HFF-Myc (cell line): ENCODE measurements at regions not wholly inside any gene's neighbourhood (a gene's known extent, or its start where the extent isn't known, plus 50 kb on each side); places are given as distances from the start of the nearest gene placed in this dataset.

Experiments used
- DNase-seq: peaks from one replicate; pipeline ENCODE4 v3.0.0-alpha.2; 2011; ENCODE audit warnings: low read depth; ENCODE audit errors: extremely low read depth
- H3K4me3 ChIP-seq: replicated peaks from 2 replicates; pipeline ENCODE4 v1.5.1; 2011; ENCODE audit warnings: low read depth, mild to moderate bottlenecking, control low read depth, low read length
- TF ChIP-seq, protein P1 (sequence below): IDR thresholded peaks from 2 replicates; pipeline ENCODE4 v1.5.1; 2012; ENCODE audit warnings: mild to moderate bottlenecking, low read depth, low read length, control low read depth; ENCODE audit errors: missing control alignments

DNA sequence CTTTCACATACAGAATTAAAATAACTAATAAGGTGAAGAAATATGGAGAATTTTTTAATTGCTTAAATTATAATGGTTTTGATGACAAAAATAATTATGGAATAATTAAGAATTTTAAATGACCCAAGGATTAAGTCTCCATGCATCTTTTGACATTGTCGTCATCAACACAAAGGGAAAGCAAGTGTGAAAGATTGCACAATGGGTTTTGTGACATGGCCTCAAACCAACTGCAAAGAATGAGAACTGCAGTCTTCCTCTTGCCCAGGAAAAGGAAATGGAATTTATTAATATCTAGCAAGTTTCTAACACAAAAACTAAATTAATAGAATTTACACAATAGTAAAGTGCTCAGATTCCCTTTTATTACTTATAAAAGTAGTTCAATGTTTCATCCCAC lies 329.1 kb upstream of the PKDCC start:
- TF ChIP-seq, protein P1, sequence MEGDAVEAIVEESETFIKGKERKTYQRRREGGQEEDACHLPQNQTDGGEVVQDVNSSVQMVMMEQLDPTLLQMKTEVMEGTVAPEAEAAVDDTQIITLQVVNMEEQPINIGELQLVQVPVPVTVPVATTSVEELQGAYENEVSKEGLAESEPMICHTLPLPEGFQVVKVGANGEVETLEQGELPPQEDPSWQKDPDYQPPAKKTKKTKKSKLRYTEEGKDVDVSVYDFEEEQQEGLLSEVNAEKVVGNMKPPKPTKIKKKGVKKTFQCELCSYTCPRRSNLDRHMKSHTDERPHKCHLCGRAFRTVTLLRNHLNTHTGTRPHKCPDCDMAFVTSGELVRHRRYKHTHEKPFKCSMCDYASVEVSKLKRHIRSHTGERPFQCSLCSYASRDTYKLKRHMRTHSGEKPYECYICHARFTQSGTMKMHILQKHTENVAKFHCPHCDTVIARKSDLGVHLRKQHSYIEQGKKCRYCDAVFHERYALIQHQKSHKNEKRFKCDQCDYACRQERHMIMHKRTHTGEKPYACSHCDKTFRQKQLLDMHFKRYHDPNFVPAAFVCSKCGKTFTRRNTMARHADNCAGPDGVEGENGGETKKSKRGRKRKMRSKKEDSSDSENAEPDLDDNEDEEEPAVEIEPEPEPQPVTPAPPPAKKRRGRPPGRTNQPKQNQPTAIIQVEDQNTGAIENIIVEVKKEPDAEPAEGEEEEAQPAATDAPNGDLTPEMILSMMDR, result no peak
- no peak for DNase-seq
- no peak overlapping the region for H3K4me3 ChIP-seq

DNA sequence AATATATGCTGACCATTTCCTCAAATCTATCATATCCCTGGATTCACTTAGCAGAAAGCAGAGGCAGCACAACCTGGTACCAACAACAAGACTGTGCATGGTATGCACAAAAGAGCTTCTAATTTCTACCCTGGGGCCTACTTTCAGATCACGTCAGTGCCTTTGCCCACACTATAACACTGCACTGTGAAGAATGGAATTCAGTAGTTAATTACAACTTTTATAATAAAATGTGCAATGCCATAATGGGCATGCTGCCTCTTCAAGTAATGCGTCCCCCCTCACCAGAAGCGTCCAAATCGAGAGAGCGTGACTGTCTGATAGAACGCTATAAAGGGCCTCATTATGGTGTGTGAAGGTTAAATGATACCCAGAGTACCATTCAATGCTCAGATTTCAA lies 328.1 kb upstream of the PKDCC start:
- TF ChIP-seq, protein P1, result no peak
- DNase-seq, result no peak
- no peak overlapping the region for H3K4me3 ChIP-seq

DNA sequence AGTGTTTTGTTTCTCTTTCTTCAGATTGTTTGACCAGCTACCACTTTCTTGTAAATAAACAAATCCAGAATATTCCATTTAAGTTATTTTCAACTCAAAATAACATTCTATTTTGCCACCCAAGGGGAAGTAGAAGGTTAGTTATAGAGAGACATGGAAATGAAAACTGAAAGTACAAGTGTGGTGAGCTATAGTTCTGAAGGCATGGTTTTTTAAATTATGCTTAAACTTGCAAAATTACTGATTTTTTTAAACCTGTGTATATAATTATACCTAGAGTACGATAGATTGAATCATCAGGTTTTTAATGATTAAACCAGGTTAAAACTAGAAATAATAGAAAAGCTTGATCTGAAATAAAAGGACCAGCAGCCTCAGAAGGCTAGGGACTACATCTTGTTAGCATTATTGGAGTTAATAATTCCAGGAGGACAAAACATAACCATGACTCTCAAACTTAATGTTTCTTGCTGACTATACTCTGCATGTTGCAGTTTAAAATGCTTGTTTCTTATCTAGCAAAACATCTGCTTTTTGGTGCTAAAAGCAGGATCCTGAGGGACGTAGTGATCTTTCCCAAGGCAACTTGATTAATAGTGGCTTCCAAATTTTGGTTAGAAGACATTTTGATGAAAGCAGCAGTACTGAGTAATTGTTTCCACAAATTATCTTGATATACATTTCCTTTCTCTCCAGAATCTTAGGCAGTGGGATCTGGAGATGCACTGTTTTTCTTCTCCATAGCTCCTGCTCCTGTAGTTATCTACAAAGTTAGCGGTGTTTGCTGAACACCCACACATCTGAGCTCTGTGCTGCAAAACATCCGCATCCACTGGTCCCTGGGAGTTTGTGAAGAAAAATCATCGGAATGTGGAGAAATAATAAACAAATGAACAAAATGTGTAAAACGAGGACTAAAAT lies 327.2 kb upstream of the PKDCC start:
- DNase-seq, result no peak
- TF ChIP-seq, protein P1, result no peak
- no peak overlapping the region for H3K4me3 ChIP-seq

DNA sequence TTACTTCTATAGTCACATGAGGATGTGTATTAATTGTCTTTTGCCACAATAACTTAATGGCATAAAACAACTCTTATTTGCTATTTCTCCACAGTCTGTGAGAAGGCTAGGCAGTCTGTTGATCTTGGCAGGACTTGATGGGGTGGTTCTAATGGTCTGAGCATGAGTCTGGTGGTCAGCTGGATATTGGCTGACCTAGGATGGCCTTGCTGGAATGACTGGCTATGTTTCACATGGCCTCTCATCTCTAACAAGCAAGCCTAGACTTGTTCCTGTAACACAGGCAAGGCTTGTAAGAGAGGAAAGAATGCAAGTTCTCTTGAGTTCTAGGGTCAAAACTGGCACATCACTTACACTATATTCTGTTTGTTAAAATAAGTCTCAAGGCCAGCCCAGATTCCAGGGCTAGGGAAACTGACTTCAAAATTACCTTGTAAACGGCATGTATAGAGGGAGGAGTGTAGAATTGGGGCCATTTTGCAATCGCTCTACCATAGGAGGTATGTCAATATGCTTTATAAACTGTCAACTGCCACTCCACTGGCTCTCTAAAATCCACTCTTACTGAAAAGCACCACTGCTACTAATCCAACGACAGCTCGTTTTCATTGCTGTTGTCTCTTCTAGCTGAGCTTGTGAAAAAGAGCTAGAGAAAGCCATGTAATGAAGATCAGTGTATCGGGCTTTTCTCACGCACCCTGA lies 325.0 kb upstream of the PKDCC start:
- TF ChIP-seq, protein P1, result no peak
- DNase-seq, result no peak
- no peak overlapping the region for H3K4me3 ChIP-seq

DNA sequence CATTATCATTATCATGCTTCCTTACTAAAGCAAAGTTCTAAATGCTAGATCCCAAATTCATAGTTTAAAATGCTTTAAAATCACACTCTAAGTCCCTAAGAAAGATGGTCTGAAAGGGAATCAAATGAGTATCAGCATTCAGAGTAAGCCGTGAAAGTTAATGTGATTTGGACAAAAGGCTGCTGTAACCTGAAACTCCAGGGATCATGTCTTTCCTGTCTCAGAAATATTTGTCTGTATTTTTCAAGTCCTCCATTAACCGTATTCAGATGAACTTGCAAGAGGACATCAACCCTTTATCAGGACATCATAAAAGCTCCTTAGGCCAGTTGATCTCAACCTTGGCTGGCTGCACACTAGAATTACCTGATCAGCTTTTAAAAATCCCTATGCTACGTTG lies 324.3 kb upstream of the PKDCC start:
- TF ChIP-seq, protein P1, result no peak
- no peak overlapping the region for H3K4me3 ChIP-seq
- no peak for DNase-seq

DNA sequence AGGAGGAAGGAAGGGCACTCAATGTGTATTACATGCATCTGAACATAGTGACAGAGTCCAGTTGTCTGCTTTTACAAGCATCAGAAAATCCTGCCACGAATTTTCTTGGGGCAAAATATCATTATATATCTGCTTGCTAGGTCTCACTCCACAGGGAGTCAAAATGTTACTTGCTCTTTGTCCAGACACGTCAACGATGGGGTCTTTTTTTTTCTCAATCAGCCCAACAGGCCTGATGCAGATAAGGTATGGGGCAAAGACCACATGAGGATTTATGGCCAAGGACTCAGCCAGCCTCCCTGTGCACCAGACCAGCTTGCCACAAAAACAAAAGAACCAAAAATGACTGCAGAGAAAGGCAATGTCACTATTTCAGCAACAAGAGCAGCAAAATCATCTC lies 323.4 kb upstream of the PKDCC start:
- DNase-seq, result no peak
- TF ChIP-seq, protein P1, result no peak
- no peak overlapping the region for H3K4me3 ChIP-seq
